ENCODE measurements at regions not wholly inside any gene's neighbourhood (a gene's known extent, or its start where the extent isn't known, plus 50 kb on each side); places are given as distances from the start of the nearest gene placed in this dataset.

GRCh38 chr13:83980331-83980730, 98.1 kb upstream of the SLITRK1 start:
- FAIRE-seq = no peak

- FAIRE-seq = no peak
Measured at GRCh38 chr13:83975655-83976165, 93.4 kb upstream of the SLITRK1 start.

GRCh38 chr13:83958531-83958930, 76.3 kb upstream of the SLITRK1 start:
- FAIRE-seq = no peak

- no peak for FAIRE-seq
Measured at GRCh38 chr13:83955011-83955410, 72.7 kb upstream of the SLITRK1 start.

- no peak for FAIRE-seq
Measured at GRCh38 chr13:83953916-83954315, 71.6 kb upstream of the SLITRK1 start.

GRCh38 chr13:83950293-83950692, 68.0 kb upstream of the SLITRK1 start:
- FAIRE-seq = no peak

- FAIRE-seq = no peak
Measured at GRCh38 chr13:83943530-83944279, 61.4 kb upstream of the SLITRK1 start.

GRCh38 chr13:83941701-83942335, 59.5 kb upstream of the SLITRK1 start:
- FAIRE-seq = no peak

- FAIRE-seq = no peak
Measured at GRCh38 chr13:83940742-83941141, 58.5 kb upstream of the SLITRK1 start.

- FAIRE-seq = no peak
Measured at GRCh38 chr13:83937579-83937978, 55.3 kb upstream of the SLITRK1 start.

- FAIRE-seq = no peak
Measured at GRCh38 chr13:83935566-83935965, 53.3 kb upstream of the SLITRK1 start.
